Stimulated activated memory B cell treated with anti-CD40 and anti-IgM and Interleukin-4, amounts not matched to agents 10 μg/mL and 1 μg/mL and 100 μg/mL, for 72 hours (primary cell): ENCODE measurements at regions not wholly inside any gene's neighbourhood (a gene's known extent, or its start where the extent isn't known, plus 50 kb on each side); places are given as distances from the start of the nearest gene placed in this dataset.
"Not testable (repeated sequence)": the region's sequence is repeated elsewhere in the genome, so short reads cannot be mapped to it uniquely, and the experiment has no call there.

Experiments
- ATAC-seq: fragments of 150-1000 bp; cut with Tn5 transposase; 2 replicates; pipeline ENCODE4 v1.10.0; 2021
- H3K27ac Mint-ChIP-seq: one replicate; pipeline ENCODE4 v1.8.0; 2022; ENCODE audit warnings: mild to moderate bottlenecking, mixed read lengths
- H3K27me3 Mint-ChIP-seq: one replicate; pipeline ENCODE4 v1.8.0; 2022; ENCODE audit warnings: mixed read lengths
- H3K36me3 Mint-ChIP-seq: one replicate; pipeline ENCODE4 v1.8.0; 2022; ENCODE audit warnings: mixed read lengths
- H3K4me1 Mint-ChIP-seq: one replicate; pipeline ENCODE4 v1.8.0; 2022; ENCODE audit warnings: mixed read lengths
- H3K4me3 Mint-ChIP-seq: one replicate; pipeline ENCODE4 v1.8.0; 2022; ENCODE audit warnings: mild to moderate bottlenecking, moderate library complexity, mixed read lengths
- H3K9me3 Mint-ChIP-seq: one replicate; pipeline ENCODE4 v1.8.0; 2022; ENCODE audit warnings: mixed read lengths

- Mint-ChIP-seq H3K4me1 (no peaks in the 10 kb centered on the region), H3K36me3 (no peaks in the 10 kb centered on the region), H3K9me3 (peaks cover 11% of the 10 kb centered on the region), H3K4me3 (no peak overlapping the region), H3K27me3 (no peaks in the 10 kb centered on the region), H3K27ac (no peak overlapping the region)
- ATAC-seq = no peak
Measured at GRCh38 chr11:129503646-129504045, 128.0 kb downstream of the BARX2 start.

GRCh38 chr11:129505266-129505665 lies 129.6 kb downstream of the BARX2 start:
- Mint-ChIP-seq H3K36me3 (no peaks in the 10 kb centered on the region), H3K4me1 (no peaks in the 10 kb centered on the region), H3K4me3 (no peak overlapping the region), H3K27ac (no peak overlapping the region), H3K27me3 (no peaks in the 10 kb centered on the region), H3K9me3 (peaks cover 8% of the 10 kb centered on the region)
- ATAC-seq = no peak

- no peak for ATAC-seq
- Mint-ChIP-seq H3K36me3 (no peaks in the 10 kb centered on the region), H3K27ac (no peak overlapping the region), H3K4me1 (no peaks in the 10 kb centered on the region), H3K4me3 (no peak overlapping the region), H3K9me3 (peaks cover 6% of the 10 kb centered on the region), H3K27me3 (no peaks in the 10 kb centered on the region)
Measured at GRCh38 chr11:129508163-129508562, 132.5 kb downstream of the BARX2 start.

- H3K4me3 Mint-ChIP-seq = no peak overlapping the region
Measured at GRCh38 chr11:129528296-129528695, 152.6 kb downstream of the BARX2 start.

GRCh38 chr11:129530154-129530895 lies 154.7 kb downstream of the BARX2 start:
- no peak overlapping the region for H3K27ac Mint-ChIP-seq
- H3K27me3 Mint-ChIP-seq = no peaks in the 10 kb centered on the region
- no peak for ATAC-seq
- no peaks in the 10 kb centered on the region for H3K36me3 Mint-ChIP-seq
- no peaks in the 10 kb centered on the region for H3K4me1 Mint-ChIP-seq
- no peak overlapping the region for H3K4me3 Mint-ChIP-seq
- peaks cover 7% of the 10 kb centered on the region for H3K9me3 Mint-ChIP-seq

More at GRCh38 chr11:129528296-129528695, 152.6 kb downstream of the BARX2 start:
- Mint-ChIP-seq H3K36me3 (no peaks in the 10 kb centered on the region), H3K27me3 (no peaks in the 10 kb centered on the region), H3K27ac (no peak overlapping the region), H3K9me3 (peaks cover 5% of the 10 kb centered on the region), H3K4me1 (no peaks in the 10 kb centered on the region)
- no peak for ATAC-seq

- H3K27ac Mint-ChIP-seq = no peak overlapping the region
- H3K4me1 Mint-ChIP-seq = no peaks in the 10 kb centered on the region
- H3K4me3 Mint-ChIP-seq = no peak overlapping the region
- no peaks in the 10 kb centered on the region for H3K27me3 Mint-ChIP-seq
- ATAC-seq = no peak
- H3K9me3 Mint-ChIP-seq = peaks cover 23% of the 10 kb centered on the region
- no peaks in the 10 kb centered on the region for H3K36me3 Mint-ChIP-seq
Measured at GRCh38 chr11:129533395-129533794, 157.7 kb downstream of the BARX2 start.

- no peak overlapping the region for H3K27ac Mint-ChIP-seq
- no peak overlapping the region for H3K4me3 Mint-ChIP-seq
- H3K9me3 Mint-ChIP-seq = peaks cover 31% of the 10 kb centered on the region
- H3K36me3 Mint-ChIP-seq = no peaks in the 10 kb centered on the region
- H3K27me3 Mint-ChIP-seq = no peaks in the 10 kb centered on the region
- no peak for ATAC-seq
- H3K4me1 Mint-ChIP-seq = no peaks in the 10 kb centered on the region
Measured at GRCh38 chr11:129536338-129536737, 160.7 kb downstream of the BARX2 start.

- Mint-ChIP-seq H3K27me3 (no peaks in the 10 kb centered on the region), H3K4me3 (no peak overlapping the region), H3K27ac (no peak overlapping the region), H3K36me3 (no peaks in the 10 kb centered on the region), H3K9me3 (peaks cover 31% of the 10 kb centered on the region), H3K4me1 (no peaks in the 10 kb centered on the region)
- no peak for ATAC-seq
Measured at GRCh38 chr11:129538323-129538722, 162.7 kb downstream of the BARX2 start.

GRCh38 chr11:129543515-129544290 lies 168.1 kb downstream of the BARX2 start:
- no peak overlapping the region for H3K4me3 Mint-ChIP-seq
- H3K9me3 Mint-ChIP-seq = peaks cover 10% of the 10 kb centered on the region
- H3K36me3 Mint-ChIP-seq = no peaks in the 10 kb centered on the region
- ATAC-seq = no peak
- no peak overlapping the region for H3K27ac Mint-ChIP-seq
- no peaks in the 10 kb centered on the region for H3K4me1 Mint-ChIP-seq
- no peaks in the 10 kb centered on the region for H3K27me3 Mint-ChIP-seq

GRCh38 chr11:129544691-129545090 lies 169.0 kb downstream of the BARX2 start:
- Mint-ChIP-seq H3K4me1 (no peaks in the 10 kb centered on the region), H3K4me3 (no peak overlapping the region), H3K27ac (no peak overlapping the region), H3K27me3 (no peaks in the 10 kb centered on the region), H3K9me3 (peaks cover 12% of the 10 kb centered on the region), H3K36me3 (no peaks in the 10 kb centered on the region)
- ATAC-seq = no peak

- no peak overlapping the region for H3K4me3 Mint-ChIP-seq
- H3K36me3 Mint-ChIP-seq = no peaks in the 10 kb centered on the region
- H3K9me3 Mint-ChIP-seq = peaks cover 12% of the 10 kb centered on the region
- no peaks in the 10 kb centered on the region for H3K4me1 Mint-ChIP-seq
- no peak overlapping the region for H3K27ac Mint-ChIP-seq
- no peak for ATAC-seq
- no peaks in the 10 kb centered on the region for H3K27me3 Mint-ChIP-seq
Measured at GRCh38 chr11:129546266-129546665, 170.6 kb downstream of the BARX2 start.

GRCh38 chr11:129557421-129557820 lies 181.8 kb downstream of the BARX2 start:
- no peaks in the 10 kb centered on the region for H3K4me1 Mint-ChIP-seq
- no peak for ATAC-seq
- H3K9me3 Mint-ChIP-seq = peaks cover 5% of the 10 kb centered on the region
- no peak overlapping the region for H3K4me3 Mint-ChIP-seq
- no peak overlapping the region for H3K27ac Mint-ChIP-seq
- peaks cover 11% of the 10 kb centered on the region for H3K27me3 Mint-ChIP-seq
- no peaks in the 10 kb centered on the region for H3K36me3 Mint-ChIP-seq

GRCh38 chr11:129569007-129569406 lies 193.4 kb downstream of the BARX2 start:
- Mint-ChIP-seq H3K4me3 (no peak overlapping the region), H3K27ac (no peak overlapping the region), H3K36me3 (no peaks in the 10 kb centered on the region), H3K9me3 (peaks cover 15% of the 10 kb centered on the region), H3K27me3 (no peaks in the 10 kb centered on the region), H3K4me1 (no peaks in the 10 kb centered on the region)
- ATAC-seq = no peak

- H3K4me3 Mint-ChIP-seq, H3K27ac Mint-ChIP-seq, H3K36me3 Mint-ChIP-seq, ATAC-seq, H3K27me3 Mint-ChIP-seq, H3K4me1 Mint-ChIP-seq: not testable (repeated sequence)
- peaks cover 15% of the 10 kb centered on the region for H3K9me3 Mint-ChIP-seq
Measured at GRCh38 chr11:129572667-129573066, 197.0 kb downstream of the BARX2 start.

- Mint-ChIP-seq H3K4me1 (no peaks in the 10 kb centered on the region), H3K27ac (no peak overlapping the region), H3K27me3 (no peaks in the 10 kb centered on the region), H3K9me3 (peaks cover 15% of the 10 kb centered on the region), H3K4me3 (no peak overlapping the region), H3K36me3 (no peaks in the 10 kb centered on the region)
- ATAC-seq = no peak
Measured at GRCh38 chr11:129573161-129573560, 197.5 kb downstream of the BARX2 start.

GRCh38 chr11:129574431-129574830 lies 198.8 kb downstream of the BARX2 start:
- Mint-ChIP-seq H3K4me1 (no peaks in the 10 kb centered on the region), H3K27me3 (no peaks in the 10 kb centered on the region), H3K27ac (no peak overlapping the region), H3K9me3 (peaks cover 6% of the 10 kb centered on the region), H3K4me3 (no peak overlapping the region), H3K36me3 (no peaks in the 10 kb centered on the region)
- ATAC-seq = no peak
